Astrocyte of the cerebellum (primary cell): ENCODE measurements at regions not wholly inside any gene's neighbourhood (a gene's known extent, or its start where the extent isn't known, plus 50 kb on each side); places are given as distances from the start of the nearest gene placed in this dataset.

ENCODE experiments used
- DNase-seq: peaks from one replicate; pipeline ENCODE4 v3.0.0-alpha.2; 2011; ENCODE audit warnings: low read depth
- H3K4me3 ChIP-seq: 2 replicates; pipeline ENCODE4 v1.5.1; 2011; ENCODE audit warnings: mild to moderate bottlenecking, low read depth, low read length, moderate library complexity
- in situ Hi-C: cut with HindIII; loops from 2 replicates; pipeline ENCODE4 v1.10.0; 2017; ENCODE audit warnings: low sequenced_read_pairs
- TF ChIP-seq, protein P1 (sequence below): IDR thresholded peaks from 2 replicates; pipeline ENCODE4 v1.5.1; 2012; ENCODE audit warnings: low read length, low read depth, moderate library complexity, mild to moderate bottlenecking; ENCODE audit errors: missing control alignments

DNA sequence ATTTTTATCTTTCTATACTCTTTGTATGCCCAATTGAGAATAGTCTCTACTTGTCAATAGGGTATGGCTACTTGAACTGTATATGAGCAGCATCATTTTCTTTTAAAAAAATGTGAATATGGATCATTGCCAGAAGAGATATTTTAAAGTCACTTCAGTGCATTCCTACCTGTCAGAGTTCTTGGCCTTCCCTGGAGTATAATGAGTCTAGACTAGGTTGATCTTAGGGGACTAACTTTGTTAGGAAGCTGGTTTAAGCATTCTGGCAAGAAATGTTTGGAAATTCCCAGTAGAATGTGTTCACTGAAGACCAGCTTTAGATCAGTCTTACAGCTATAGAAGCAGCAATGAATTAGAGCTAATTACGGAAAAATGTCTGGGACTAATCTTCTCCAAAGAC lies 178.2 kb downstream of the FAT4 start:
- DNase-seq = no peak

DNA sequence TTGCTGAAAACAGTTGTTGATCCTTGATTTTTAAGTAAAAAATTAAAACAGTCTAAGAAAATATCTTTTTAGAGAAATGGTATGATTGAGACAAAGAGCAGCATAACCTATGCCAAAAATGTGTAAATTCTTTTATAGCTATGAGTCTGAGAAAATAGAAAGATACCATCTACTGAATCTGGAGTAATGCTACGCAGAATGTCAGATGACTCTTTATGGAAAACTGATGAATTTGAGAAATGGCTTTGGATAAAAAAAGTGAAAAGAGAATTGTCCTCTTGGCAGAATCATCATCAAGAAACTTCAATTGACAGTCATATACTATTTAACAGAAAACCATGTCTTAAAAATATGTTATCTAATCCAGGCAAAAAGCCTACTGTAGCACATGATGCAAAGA lies 183.1 kb downstream of the FAT4 start:
- in situ Hi-C loops = no loop called here
- TF ChIP-seq, protein P1, sequence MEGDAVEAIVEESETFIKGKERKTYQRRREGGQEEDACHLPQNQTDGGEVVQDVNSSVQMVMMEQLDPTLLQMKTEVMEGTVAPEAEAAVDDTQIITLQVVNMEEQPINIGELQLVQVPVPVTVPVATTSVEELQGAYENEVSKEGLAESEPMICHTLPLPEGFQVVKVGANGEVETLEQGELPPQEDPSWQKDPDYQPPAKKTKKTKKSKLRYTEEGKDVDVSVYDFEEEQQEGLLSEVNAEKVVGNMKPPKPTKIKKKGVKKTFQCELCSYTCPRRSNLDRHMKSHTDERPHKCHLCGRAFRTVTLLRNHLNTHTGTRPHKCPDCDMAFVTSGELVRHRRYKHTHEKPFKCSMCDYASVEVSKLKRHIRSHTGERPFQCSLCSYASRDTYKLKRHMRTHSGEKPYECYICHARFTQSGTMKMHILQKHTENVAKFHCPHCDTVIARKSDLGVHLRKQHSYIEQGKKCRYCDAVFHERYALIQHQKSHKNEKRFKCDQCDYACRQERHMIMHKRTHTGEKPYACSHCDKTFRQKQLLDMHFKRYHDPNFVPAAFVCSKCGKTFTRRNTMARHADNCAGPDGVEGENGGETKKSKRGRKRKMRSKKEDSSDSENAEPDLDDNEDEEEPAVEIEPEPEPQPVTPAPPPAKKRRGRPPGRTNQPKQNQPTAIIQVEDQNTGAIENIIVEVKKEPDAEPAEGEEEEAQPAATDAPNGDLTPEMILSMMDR = no peak
- H3K4me3 ChIP-seq = no peak overlapping the region
- DNase-seq = no peak

More for the DNA sequence above, 178.2 kb downstream of the FAT4 start:
- H3K4me3 ChIP-seq = no peak overlapping the region
- TF ChIP-seq, protein P1 = no peak
- in situ Hi-C loops = no loop called here

DNA sequence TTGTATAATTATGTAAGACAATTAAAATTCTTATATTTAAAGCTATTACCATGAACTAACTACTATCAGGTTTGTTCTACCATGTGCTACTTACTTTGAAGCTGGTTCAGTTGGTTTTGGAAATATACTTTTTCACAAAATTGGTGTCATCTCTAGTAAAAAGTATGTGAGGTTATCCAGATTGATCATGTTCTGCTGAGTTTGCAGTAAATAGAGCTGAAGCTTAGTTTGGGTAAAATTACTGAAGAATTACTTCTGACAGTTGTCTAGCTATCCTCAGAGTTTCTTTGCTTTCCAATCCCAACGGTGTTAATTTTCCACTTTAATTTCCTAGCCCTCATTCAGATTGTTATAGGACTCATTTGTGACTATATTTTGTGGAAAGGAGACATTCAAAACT lies 184.2 kb downstream of the FAT4 start:
- in situ Hi-C loops = no loop called here
- DNase-seq = no peak
- H3K4me3 ChIP-seq = no peak overlapping the region
- TF ChIP-seq, protein P1 = no peak

DNA sequence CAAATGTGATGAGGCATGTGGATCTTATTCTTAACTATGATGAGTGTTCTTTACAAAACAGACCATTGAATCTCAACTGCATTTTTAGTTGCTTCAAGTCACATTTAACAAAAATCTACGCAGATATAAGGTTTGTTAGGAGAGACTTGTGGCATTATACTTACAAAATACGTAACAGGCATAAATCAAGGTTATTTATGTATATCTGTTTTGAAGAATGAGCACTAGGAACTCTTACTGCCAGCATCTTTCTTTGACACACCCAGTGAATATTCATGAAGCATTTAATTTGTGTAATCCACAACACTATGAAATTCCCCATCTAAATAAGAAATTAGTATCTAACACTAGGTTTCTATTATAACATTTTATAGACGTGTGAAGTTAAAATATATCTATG lies 186.3 kb downstream of the FAT4 start:
- no peak overlapping the region for H3K4me3 ChIP-seq
- TF ChIP-seq, protein P1 = no peak
- in situ Hi-C loops = no loop called here
- DNase-seq = no peak

DNA sequence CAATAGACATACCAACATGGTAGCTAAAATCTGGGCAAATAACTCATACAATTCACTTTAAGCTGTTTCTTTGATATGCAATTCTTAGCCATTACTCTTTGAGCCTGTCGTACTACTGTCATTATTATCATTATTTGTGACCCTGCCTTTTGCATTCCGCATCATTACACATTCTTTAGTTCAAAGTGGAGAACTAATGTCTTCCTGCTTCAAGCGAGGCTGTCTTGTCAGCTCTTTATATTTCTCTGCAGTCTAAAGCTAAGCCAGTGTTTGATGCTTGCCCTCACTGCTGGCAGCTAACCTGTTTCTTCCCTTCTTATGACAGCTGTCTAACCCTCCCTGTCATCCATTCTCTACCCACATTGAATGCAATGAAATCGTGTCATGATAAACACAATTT lies 186.8 kb downstream of the FAT4 start:
- DNase-seq = no peak
- in situ Hi-C loops = no loop called here
- TF ChIP-seq, protein P1 = no peak
- H3K4me3 ChIP-seq = no peak overlapping the region

DNA sequence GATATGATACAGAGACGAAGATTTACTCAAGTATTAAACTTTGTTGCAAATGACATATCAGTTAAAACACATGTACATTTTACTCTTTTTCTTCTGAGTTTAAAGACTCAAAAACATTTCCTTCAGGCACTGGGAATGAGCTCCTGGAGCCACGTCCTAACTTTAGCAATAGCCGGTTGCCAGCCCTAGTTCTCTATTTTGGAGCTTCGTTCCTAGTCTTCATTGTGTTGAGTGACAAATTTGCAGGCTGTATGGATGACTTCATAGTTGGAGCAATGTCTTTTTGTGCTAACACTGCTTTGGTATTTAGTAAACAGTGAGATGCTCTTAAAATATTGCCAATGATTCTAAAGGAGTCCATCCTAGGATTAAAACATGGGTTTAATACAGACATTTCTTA lies 190.9 kb downstream of the FAT4 start:
- in situ Hi-C loops = no loop called here
- TF ChIP-seq, protein P1 = no peak
- DNase-seq = no peak
- H3K4me3 ChIP-seq = no peak overlapping the region

DNA sequence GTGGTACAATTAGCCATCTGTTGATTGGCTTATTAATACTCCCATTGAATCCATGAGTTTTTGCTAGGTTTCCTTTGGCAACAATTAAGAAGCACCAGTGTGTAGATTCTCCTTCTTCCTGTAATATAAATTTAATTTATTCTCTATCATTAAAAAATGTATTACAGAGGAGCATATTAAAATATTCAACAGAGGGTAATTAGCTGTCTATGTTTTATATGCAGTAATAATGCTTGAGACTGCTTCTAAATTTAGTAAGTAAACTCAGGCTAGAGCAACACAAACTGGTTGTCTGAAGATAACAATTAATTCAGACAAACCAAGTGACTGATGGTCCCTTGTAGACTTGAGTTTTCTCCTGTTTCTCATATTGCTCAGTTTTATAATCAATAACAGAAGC lies 192.4 kb downstream of the FAT4 start:
- H3K4me3 ChIP-seq = no peak overlapping the region
- TF ChIP-seq, protein P1 = no peak
- DNase-seq = no peak
- in situ Hi-C loops = no loop called here
